H9 (cell line): ENCODE measurements at regions not wholly inside any gene's neighbourhood (a gene's known extent, or its start where the extent isn't known, plus 50 kb on each side); places are given as distances from the start of the nearest gene placed in this dataset.

ENCODE experiments used
- DNase-seq: peaks from one replicate; pipeline ENCODE4 v3.0.0-alpha.2; 2017
- H2AFZ ChIP-seq: one replicate; pipeline ENCODE4 v1.6.1; 2013; ENCODE audit warnings: mild to moderate bottlenecking, low read length, control low read depth, moderate library complexity
- H2AK5ac ChIP-seq: 2 replicates; pipeline ENCODE4 v1.6.1; 2013; ENCODE audit warnings: low read length, control low read depth, mixed read lengths; ENCODE audit not compliant: insufficient read length
- H2BK120ac ChIP-seq: one replicate; pipeline ENCODE4 v1.6.1; 2013; ENCODE audit warnings: low read depth, mild to moderate bottlenecking, low read length, control low read depth, inconsistent platforms; ENCODE audit not compliant: poor library complexity, severe bottlenecking
- H2BK12ac ChIP-seq: 2 replicates; pipeline ENCODE4 v1.6.1; 2013; ENCODE audit warnings: low read length, control low read depth, mixed read lengths, low read depth; ENCODE audit not compliant: insufficient read length
- H2BK15ac ChIP-seq: 2 replicates; pipeline ENCODE4 v1.6.1; 2013; ENCODE audit warnings: low read depth, low read length, control low read depth
- H2BK20ac ChIP-seq: one replicate; pipeline ENCODE4 v1.6.1; 2013; ENCODE audit warnings: low read depth, mild to moderate bottlenecking, low read length, control low read depth, inconsistent platforms; ENCODE audit not compliant: poor library complexity, severe bottlenecking
- H2BK5ac ChIP-seq: 2 replicates; pipeline ENCODE4 v1.6.1; 2013; ENCODE audit warnings: low read length, control low read depth, mixed read lengths; ENCODE audit not compliant: insufficient read length
- H3K14ac ChIP-seq: 2 replicates; pipeline ENCODE4 v1.6.1; 2013; ENCODE audit warnings: low read length, control low read depth; ENCODE audit not compliant: insufficient read depth
- H3K18ac ChIP-seq: 2 replicates; pipeline ENCODE4 v1.6.1; 2013; ENCODE audit warnings: low read depth, mild to moderate bottlenecking, mixed read lengths, low read length, control low read depth; ENCODE audit not compliant: insufficient read length
- H3K23ac ChIP-seq: 2 replicates; pipeline ENCODE4 v1.6.1; 2013; ENCODE audit warnings: low read length, control low read depth, mixed read lengths, low read depth; ENCODE audit not compliant: insufficient read length
- H3K23me2 ChIP-seq: 2 replicates; pipeline ENCODE4 v1.6.1; 2013; ENCODE audit warnings: low read depth, mild to moderate bottlenecking, mixed read lengths, low read length, control low read depth; ENCODE audit not compliant: insufficient read length, poor library complexity, severe bottlenecking
- H3K27ac ChIP-seq: 2 replicates; pipeline ENCODE4 v1.5.1; 2013; ENCODE audit warnings: low read length, control low read depth, mixed read lengths, low read depth; ENCODE audit not compliant: insufficient read length
- H3K27me3 ChIP-seq: 2 replicates; pipeline ENCODE4 v1.6.1; 2013; ENCODE audit warnings: low read length, control low read depth, inconsistent platforms; ENCODE audit not compliant: insufficient read depth
- H3K4ac ChIP-seq: 2 replicates; pipeline ENCODE4 v1.6.1; 2013; ENCODE audit warnings: low read depth, mild to moderate bottlenecking, control low read depth, inconsistent platforms, low read length, moderate library complexity
- H3K4me1 ChIP-seq: 2 replicates; pipeline ENCODE4 v1.6.1; 2013; ENCODE audit warnings: low read length, control low read depth, inconsistent platforms; ENCODE audit not compliant: insufficient read depth
- H3K4me2 ChIP-seq: 2 replicates; pipeline ENCODE4 v1.6.1; 2013; ENCODE audit warnings: low read length, control low read depth, mixed read lengths; ENCODE audit not compliant: insufficient read length, insufficient read depth
- H3K56ac ChIP-seq: 2 replicates; pipeline ENCODE4 v1.6.1; 2013; ENCODE audit warnings: low read depth, mild to moderate bottlenecking, mixed read lengths, low read length, control low read depth; ENCODE audit not compliant: insufficient read length
- H3K79me1 ChIP-seq: 2 replicates; pipeline ENCODE4 v1.6.1; 2013; ENCODE audit warnings: low read depth, mild to moderate bottlenecking, moderate library complexity, low read length, control low read depth, inconsistent platforms; ENCODE audit not compliant: insufficient read depth, poor library complexity, severe bottlenecking
- H3K79me2 ChIP-seq: 2 replicates; pipeline ENCODE4 v1.6.1; 2013; ENCODE audit warnings: low read length, control low read depth, inconsistent platforms; ENCODE audit not compliant: insufficient read depth
- H3K9ac ChIP-seq: 2 replicates; pipeline ENCODE4 v1.6.1; 2013; ENCODE audit warnings: low read length, control low read depth, mixed read lengths; ENCODE audit not compliant: insufficient read length; ENCODE audit errors: extremely low read depth
- H3K9me3 ChIP-seq: one replicate; pipeline ENCODE4 v1.6.1; 2013; ENCODE audit warnings: low read depth, low read length, inconsistent platforms; ENCODE audit not compliant: control insufficient read depth
- H3T11ph ChIP-seq: one replicate; pipeline ENCODE4 v1.6.1; 2013; ENCODE audit warnings: mild to moderate bottlenecking, low read length, control low read depth, inconsistent platforms
- H4K20me1 ChIP-seq: one replicate; pipeline ENCODE4 v1.6.1; 2013; ENCODE audit not compliant: control insufficient read depth, insufficient read length, insufficient read depth
- H4K5ac ChIP-seq: 2 replicates; pipeline ENCODE4 v1.6.1; 2013; ENCODE audit warnings: low read depth, mild to moderate bottlenecking, mixed read lengths, low read length, control low read depth; ENCODE audit not compliant: insufficient read length
- H4K8ac ChIP-seq: replicated peaks from 2 replicates; pipeline ENCODE4 v1.6.1; 2013; ENCODE audit warnings: low read length, control low read depth, mixed read lengths, low read depth; ENCODE audit not compliant: insufficient read length
- H4K91ac ChIP-seq: 2 replicates; pipeline ENCODE4 v1.6.1; 2013; ENCODE audit warnings: low read depth, mild to moderate bottlenecking, moderate library complexity, mixed read lengths, low read length, control low read depth; ENCODE audit not compliant: insufficient read length
- H3K27ac Mint-ChIP-seq, 3 experiments: 2 replicates in 2 of 3; 3 replicates in 1 of 3; pipeline ENCODE4 v1.8.0; 2020 to 2021; ENCODE audit warnings: mixed read lengths in 3 of 3, mild to moderate bottlenecking in 1 of 3, moderate library complexity in 1 of 3
- H3K27me3 Mint-ChIP-seq: 2 replicates; pipeline ENCODE4 v1.8.0; 2021; ENCODE audit warnings: low read depth, mild to moderate bottlenecking, moderate library complexity, mixed read lengths
- H3K36me3 Mint-ChIP-seq, 3 experiments: 2 replicates in 2 of 3; 3 replicates in 1 of 3; pipeline ENCODE4 v1.8.0; 2020 to 2021; ENCODE audit warnings: low read depth in 3 of 3, mixed read lengths in 3 of 3; ENCODE audit not compliant: insufficient read depth in 1 of 3
- H3K4me1 Mint-ChIP-seq, 2 experiments: 2 replicates each; pipeline ENCODE4 v1.8.0; 2020; ENCODE audit warnings: mixed read lengths in 2 of 2
- H3K4me3 Mint-ChIP-seq, 2 experiments: 2 replicates in 1 of 2; 3 replicates in 1 of 2; pipeline ENCODE4 v1.8.0; 2020 to 2021; ENCODE audit warnings: mild to moderate bottlenecking in 2 of 2, mixed read lengths in 2 of 2, moderate library complexity in 1 of 2
- H3K9me3 Mint-ChIP-seq, 2 experiments: 2 replicates in 1 of 2; 3 replicates in 1 of 2; pipeline ENCODE4 v1.8.0; 2020; ENCODE audit warnings: mild to moderate bottlenecking in 2 of 2, mixed read lengths in 2 of 2, moderate library complexity in 1 of 2
- CTCF ChIP-seq: fragments of 200-600 bp; sonication (generic); conservative IDR thresholded peaks from 3 replicates; pipeline ENCODE4 v1.8.0; 2021; ENCODE audit warnings: antibody characterized with exemption, mild to moderate bottlenecking
- WGBS: extraction: QIAGEN DNeasy Blood & Tissue Kit; methylation state at CpG from one replicate; pipeline ENCODE4 v1.1.7; 2013; ENCODE audit warnings: missing lambda C conversion rate, low lambda C conversion rate, mixed read lengths; ENCODE audit not compliant: insufficient read length; ENCODE audit errors: extremely low coverage; 5-methylcytosine and 5-hydroxymethylcytosine counted together

- H2BK20ac ChIP-seq = no peak overlapping the region
- no peak overlapping the region for H2AK5ac ChIP-seq
- no peak overlapping the region for H2AFZ ChIP-seq
- no peak overlapping the region for H2BK15ac ChIP-seq
- H3K79me2 ChIP-seq = no peaks in the 10 kb centered on the region
- no peak for TF ChIP-seq CTCF
- H3K27ac ChIP-seq = no peak overlapping the region
- WGBS = no CpG with 5 or more reads among the region's 3 CpGs
- no peaks in the 10 kb centered on the region for H3K4me1 ChIP-seq
- H3K4me2 ChIP-seq = no peak overlapping the region
- H3K18ac ChIP-seq = no peak overlapping the region
- H2BK12ac ChIP-seq = no peak overlapping the region
- H3K14ac ChIP-seq = no peak overlapping the region
- H3K23ac ChIP-seq = no peak overlapping the region
- no peak overlapping the region for H4K91ac ChIP-seq
- no peak overlapping the region for H4K5ac ChIP-seq
- no peak overlapping the region for H3K27ac Mint-ChIP-seq
- H4K8ac ChIP-seq = no peak overlapping the region
- H3T11ph ChIP-seq = no peak overlapping the region
- no peaks in the 10 kb centered on the region for H3K79me1 ChIP-seq
- H3K23me2 ChIP-seq = no peaks in the 10 kb centered on the region
- no peak overlapping the region for H2BK120ac ChIP-seq
- peaks cover 14% of the 10 kb centered on the region for H3K27me3 Mint-ChIP-seq
- DNase-seq = no peak
- no peak overlapping the region for H3K56ac ChIP-seq
- H2BK5ac ChIP-seq = no peak overlapping the region
- no peak overlapping the region for H3K9ac ChIP-seq
- no peak overlapping the region for H3K4me3 Mint-ChIP-seq
- H3K4ac ChIP-seq = no peak overlapping the region
- H3K9me3 ChIP-seq = no peaks in the 10 kb centered on the region
- H3K9me3 Mint-ChIP-seq = no peaks in the 10 kb centered on the region; a peak in 1 of 5 replicates
- no peaks in the 10 kb centered on the region for H3K36me3 Mint-ChIP-seq
- no peaks in the 10 kb centered on the region for H3K27me3 ChIP-seq
- no peaks in the 10 kb centered on the region for H4K20me1 ChIP-seq
- no peaks in the 10 kb centered on the region for H3K4me1 Mint-ChIP-seq
These were observed 178.3 kb downstream of the CBLN1 start for GRCh38 chr16:49103298-49103697.
